ENCODE measurements at regions not wholly inside any gene's neighbourhood (a gene's known extent, or its start where the extent isn't known, plus 50 kb on each side); places are given as distances from the start of the nearest gene placed in this dataset.

- H3K4me3 ChIP-seq = no peak overlapping the region
- H3K4me1 ChIP-seq = no peaks in the 10 kb centered on the region
- TF ChIP-seq POLR2A (IDR thresholded peaks at IDR 0.05) (no peak), CTCF (IDR thresholded peaks at IDR 0.05) (no peak), EP300 (IDR thresholded peaks at IDR 0.05) (no peak)
- no peaks in the 10 kb centered on the region for H3K27me3 ChIP-seq
- H3K27ac ChIP-seq = no peak overlapping the region
- no peaks in the 10 kb centered on the region for H3K36me3 ChIP-seq
- H3K9me3 ChIP-seq = no peaks in the 10 kb centered on the region
- no peak for DNase-seq (ENCODE audit: low spot score in 2 of 2)
Observed at GRCh38 chr1:195768936-195769335, 839.3 kb downstream of the KCNT2 start.

GRCh38 chr1:195768377-195768776 is 839.9 kb downstream of the KCNT2 start:
- Histone ChIP-seq H3K9me3 (peaks cover 0 to under 1% (median 0%) of the 10 kb centered on the region in 4 donors), H3K4me1 (no peaks in the 10 kb centered on the region), H3K36me3 (no peaks in the 10 kb centered on the region), H3K27me3 (no peaks in the 10 kb centered on the region), H3K4me3 (no peak overlapping the region), H3K27ac (no peak overlapping the region)
- TF ChIP-seq POLR2A (IDR thresholded peaks at IDR 0.05) (no peak), EP300 (IDR thresholded peaks at IDR 0.05) (no peak), CTCF (IDR thresholded peaks at IDR 0.05) (no peak)
- no peak for DNase-seq (ENCODE audit: low spot score in 2 of 2)
- WGBS, 2 donors = 83 to 85% methylated on average over 2 of the region's 2 CpGs

GRCh38 chr1:195766709-195767108 is 841.5 kb downstream of the KCNT2 start:
- no peak for DNase-seq (ENCODE audit: low spot score in 2 of 2)
- no peak overlapping the region for H3K27ac ChIP-seq
- no peaks in the 10 kb centered on the region for H3K4me1 ChIP-seq
- TF ChIP-seq POLR2A (IDR thresholded peaks at IDR 0.05) = no peak
- TF ChIP-seq EP300 (IDR thresholded peaks at IDR 0.05) = no peak
- TF ChIP-seq CTCF (IDR thresholded peaks at IDR 0.05) = no peak
- H3K4me3 ChIP-seq = no peak overlapping the region
- no peaks in the 10 kb centered on the region for H3K36me3 ChIP-seq
- peaks cover 0 to 3% (median 0%) of the 10 kb centered on the region in 4 donors for H3K9me3 ChIP-seq
- no peaks in the 10 kb centered on the region for H3K27me3 ChIP-seq

- 95 to 98% methylated on average over 1 of the region's 1 CpG for WGBS, 2 donors
- no peak overlapping the region for H3K4me3 ChIP-seq
- H3K4me1 ChIP-seq = no peaks in the 10 kb centered on the region
- H3K27me3 ChIP-seq = no peaks in the 10 kb centered on the region
- TF ChIP-seq EP300 (IDR thresholded peaks at IDR 0.05) = no peak
- no peak for TF ChIP-seq CTCF (IDR thresholded peaks at IDR 0.05)
- TF ChIP-seq POLR2A (IDR thresholded peaks at IDR 0.05) = no peak
- H3K27ac ChIP-seq = no peak overlapping the region
- H3K36me3 ChIP-seq = no peaks in the 10 kb centered on the region
- peaks cover 0 to 3% (median 0%) of the 10 kb centered on the region in 4 donors for H3K9me3 ChIP-seq
- DNase-seq (ENCODE audit: low spot score in 2 of 2) = no peak
Observed at GRCh38 chr1:195765099-195765498, 843.1 kb downstream of the KCNT2 start.

GRCh38 chr1:195763907-195764374 is 844.3 kb downstream of the KCNT2 start:
- no peak for DNase-seq (ENCODE audit: low spot score in 2 of 2)
- TF ChIP-seq EP300 (IDR thresholded peaks at IDR 0.05) = no peak
- TF ChIP-seq CTCF (IDR thresholded peaks at IDR 0.05) = no peak
- TF ChIP-seq POLR2A (IDR thresholded peaks at IDR 0.05) = no peak
- Histone ChIP-seq H3K27ac (no peak overlapping the region), H3K4me3 (no peak overlapping the region), H3K9me3 (peaks cover 0 to 3% (median 0%) of the 10 kb centered on the region in 4 donors), H3K27me3 (no peaks in the 10 kb centered on the region), H3K36me3 (no peaks in the 10 kb centered on the region), H3K4me1 (no peaks in the 10 kb centered on the region)
- WGBS, 2 donors = 81 to 84% methylated on average over 4 of the region's 4 CpGs
